Thyroid gland (tissue), 4 donors: ENCODE measurements at regions not wholly inside any gene's neighbourhood (a gene's known extent, or its start where the extent isn't known, plus 50 kb on each side); places are given as distances from the start of the nearest gene placed in this dataset.

Experiments
- DNase-seq, 2 donors: peaks; one replicate each; pipeline ENCODE4 v3.0.0-alpha.2; 2019
- H3K27ac ChIP-seq, 3 donors: fragments of 200-600 bp; sonication (generic); 1 replicate in 2 of 3; 2 replicates in 1 of 3; pipeline ENCODE4 v1.5.1; 2016 to 2019; ENCODE audit warnings: mild to moderate bottlenecking in 1 of 3, moderate library complexity in 1 of 3
- H3K27me3 ChIP-seq: fragments of 200-600 bp; sonication (generic); one replicate; pipeline ENCODE4 v1.5.1; 2019
- H3K36me3 ChIP-seq, 2 donors: fragments of 200-600 bp; sonication (generic); one replicate each; pipeline ENCODE4 v1.5.1; 2016 to 2019
- H3K4me1 ChIP-seq, 2 donors: fragments of 200-600 bp; sonication (generic); one replicate each; pipeline ENCODE4 v1.5.1; 2017 to 2019
- H3K4me3 ChIP-seq, 3 donors: fragments of 200-600 bp; sonication (generic); replicated peaks in 1 of 3; 1 replicate in 2 of 3; 2 replicates in 1 of 3; pipeline ENCODE4 v1.5.1; 2016; ENCODE audit warnings: mild to moderate bottlenecking in 1 of 3
- H3K9me3 ChIP-seq: fragments of 200-600 bp; sonication (generic); one replicate; pipeline ENCODE4 v1.5.1; 2017
- CTCF ChIP-seq, 6 experiments: fragments of 200-600 bp in 3 of 6; fragments of 450-650 bp in 3 of 6; sonication (generic) in 3 of 6; IDR thresholded peaks; one replicate each; pipeline ENCODE4 v1.5.1; 2016 to 2019; ENCODE audit warnings: antibody characterized with exemption in 6 of 6, mild to moderate bottlenecking in 2 of 6, inconsistent platforms in 1 of 6, moderate library complexity in 1 of 6
- POLR2A ChIP-seq, 2 donors: fragments of 450-650 bp; IDR thresholded peaks; one replicate each; pipeline ENCODE4 v1.6.1; 2017; ENCODE audit warnings: antibody characterized with exemption in 2 of 2, mild to moderate bottlenecking in 2 of 2, moderate library complexity in 1 of 2
- WGBS, 2 donors: methylation state at CpG; one replicate each; pipeline ENCODE4 v1.1.5; 2017; 5-methylcytosine and 5-hydroxymethylcytosine counted together
- intact Hi-C: fragments of 100-400 bp; cut with DNase I; formaldehyde crosslinking; loops from one replicate; pipeline ENCODE4 v1.15.1; 2023

DNA sequence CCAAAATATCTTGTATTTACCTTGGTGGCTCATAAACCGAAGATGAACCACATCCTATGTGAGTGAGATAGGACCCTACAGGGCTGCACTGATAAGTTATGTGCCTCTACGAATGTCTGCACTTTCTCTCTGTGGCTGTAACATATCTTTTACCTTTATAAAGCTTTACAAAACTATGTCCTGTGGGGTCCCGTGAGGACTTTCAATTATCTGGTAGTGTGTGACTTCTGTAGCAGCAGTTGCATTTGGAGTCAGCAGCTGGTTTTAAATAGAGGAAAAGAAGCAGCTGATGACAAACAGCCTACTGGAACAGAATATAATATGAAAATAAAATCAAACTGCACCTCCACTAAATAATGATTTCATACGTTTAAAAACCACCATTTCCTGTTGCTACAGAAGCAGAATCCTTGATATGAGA is 222.4 kb upstream of the GNAI1 start:
- intact Hi-C loops = no loop called here
- no peaks in the 10 kb centered on the region for H3K36me3 ChIP-seq
- no peaks in the 10 kb centered on the region for H3K4me1 ChIP-seq
- H3K27me3 ChIP-seq = no peaks in the 10 kb centered on the region
- no peak overlapping the region for H3K27ac ChIP-seq
- DNase-seq = no peak
- WGBS, 2 donors = 78% methylated on average over 4 of the region's 4 CpGs
- H3K4me3 ChIP-seq = no peak overlapping the region
- TF ChIP-seq POLR2A (IDR thresholded peaks at IDR 0.05) (no peak), CTCF (IDR thresholded peaks at IDR 0.05) (no peak)
- no peaks in the 10 kb centered on the region for H3K9me3 ChIP-seq

- no peak overlapping the region for H3K4me3 ChIP-seq
- no peaks in the 10 kb centered on the region for H3K36me3 ChIP-seq
- no peak for DNase-seq
- H3K27ac ChIP-seq = no peak overlapping the region
- H3K4me1 ChIP-seq = no peaks in the 10 kb centered on the region
- 89% methylated on average over 3 of the region's 3 CpGs for WGBS, 2 donors
- intact Hi-C loops = no loop called here
- no peak for TF ChIP-seq CTCF (IDR thresholded peaks at IDR 0.05)
- no peak for TF ChIP-seq POLR2A (IDR thresholded peaks at IDR 0.05)
- H3K27me3 ChIP-seq = no peaks in the 10 kb centered on the region
- H3K9me3 ChIP-seq = no peaks in the 10 kb centered on the region
These were observed 223.2 kb upstream of the GNAI1 start for GRCh38 chr7:79911420-79911819.

- H3K4me3 ChIP-seq = no peak overlapping the region
- no peaks in the 10 kb centered on the region for H3K4me1 ChIP-seq
- intact Hi-C loops = no loop called here
- TF ChIP-seq POLR2A (IDR thresholded peaks at IDR 0.05) = no peak
- no peak for TF ChIP-seq CTCF (IDR thresholded peaks at IDR 0.05)
- no peaks in the 10 kb centered on the region for H3K9me3 ChIP-seq
- no peaks in the 10 kb centered on the region for H3K36me3 ChIP-seq
- no peak for DNase-seq
- WGBS, 2 donors = 83% methylated on average over 6 of the region's 6 CpGs
- no peaks in the 10 kb centered on the region for H3K27me3 ChIP-seq
- H3K27ac ChIP-seq = no peak overlapping the region
These were observed 225.5 kb upstream of the GNAI1 start for GRCh38 chr7:79909176-79909575.

GRCh38 chr7:79897166-79897565 is 237.5 kb upstream of the GNAI1 start:
- no peaks in the 10 kb centered on the region for H3K4me1 ChIP-seq
- TF ChIP-seq POLR2A (IDR thresholded peaks at IDR 0.05) = no peak
- no peak for TF ChIP-seq CTCF (IDR thresholded peaks at IDR 0.05)
- no peak overlapping the region for H3K4me3 ChIP-seq
- H3K36me3 ChIP-seq = no peaks in the 10 kb centered on the region
- DNase-seq = no peak
- H3K27me3 ChIP-seq = no peaks in the 10 kb centered on the region
- H3K9me3 ChIP-seq = no peaks in the 10 kb centered on the region
- H3K27ac ChIP-seq = no peak overlapping the region
- intact Hi-C loops = no loop called here

GRCh38 chr7:79893991-79894390 is 240.6 kb upstream of the GNAI1 start:
- Histone ChIP-seq H3K9me3 (no peaks in the 10 kb centered on the region), H3K4me3 (no peak overlapping the region), H3K27ac (no peak overlapping the region), H3K27me3 (no peaks in the 10 kb centered on the region), H3K36me3 (no peaks in the 10 kb centered on the region), H3K4me1 (no peaks in the 10 kb centered on the region)
- TF ChIP-seq CTCF (IDR thresholded peaks at IDR 0.05) (no peak), POLR2A (IDR thresholded peaks at IDR 0.05) (no peak)
- WGBS, 2 donors = 84 to 86% methylated on average over 1 of the region's 1 CpG
- DNase-seq = no peak
- intact Hi-C loops = no loop called here
